ENCODE measurements at regions not wholly inside any gene's neighbourhood (a gene's known extent, or its start where the extent isn't known, plus 50 kb on each side); places are given as distances from the start of the nearest gene placed in this dataset.

DNA sequence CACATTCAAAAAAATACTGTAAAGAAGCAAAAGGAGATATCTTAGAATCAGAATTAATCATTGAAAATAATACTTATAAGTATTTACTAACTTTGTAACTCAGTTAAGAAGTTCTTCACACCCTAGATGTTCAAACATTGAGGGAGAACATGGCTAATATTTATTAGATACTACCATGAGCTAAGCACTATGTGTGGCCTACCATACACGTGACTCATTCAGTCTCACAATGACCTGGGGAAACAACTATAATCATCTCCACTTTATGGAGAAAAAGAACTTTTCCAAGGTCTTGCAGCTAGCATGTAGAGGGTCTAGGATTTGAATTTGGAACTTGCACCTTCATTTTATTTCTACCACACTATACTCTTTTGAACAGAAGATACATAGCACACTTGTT is 361.9 kb upstream of the CFAP20DC start:
- DNase-seq (ENCODE audit: low read depth): no peak
- in situ Hi-C loops (cut with HindIII; ENCODE audit: low pct_unique_long_range_greater_than_20kb, low sequenced_read_pairs): no loop called here

GRCh38 chr3:59411186-59411585 is 361.4 kb upstream of the CFAP20DC start:
- no peak for DNase-seq (ENCODE audit: low read depth)
- in situ Hi-C loops (cut with HindIII; ENCODE audit: low pct_unique_long_range_greater_than_20kb, low sequenced_read_pairs): no loop called here

DNA sequence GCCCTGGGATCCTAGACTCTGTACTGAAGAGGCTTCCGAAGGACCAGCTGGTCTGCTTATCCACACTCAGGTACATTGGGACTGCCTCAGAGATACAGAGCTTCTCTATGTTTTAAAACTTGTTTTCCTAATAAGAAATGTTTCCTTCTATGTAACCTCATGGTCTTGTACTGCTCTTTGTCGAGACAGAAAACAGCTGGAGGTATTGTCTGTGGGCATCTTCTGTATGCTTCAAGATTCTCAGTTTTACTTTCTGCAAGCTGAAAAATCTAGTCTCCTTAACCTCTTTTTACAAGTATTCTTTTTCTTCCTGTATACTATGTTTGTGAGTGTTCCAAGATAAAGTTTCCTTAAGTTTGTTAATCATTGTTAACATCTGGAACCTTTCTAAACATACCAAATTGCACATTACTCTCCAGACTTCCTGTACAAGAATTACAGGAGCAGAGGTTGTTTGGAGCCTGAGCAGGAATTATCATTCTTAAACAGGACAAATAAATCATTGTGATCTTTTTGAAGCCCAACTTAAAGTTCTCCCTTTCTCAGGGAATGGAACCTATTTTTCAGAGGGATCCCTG is 358.3 kb upstream of the CFAP20DC start:
- in situ Hi-C loops (cut with HindIII; ENCODE audit: low pct_unique_long_range_greater_than_20kb, low sequenced_read_pairs): no loop called here
- no peak for DNase-seq (ENCODE audit: low read depth)

GRCh38 chr3:59407425-59407824 is 357.6 kb upstream of the CFAP20DC start:
- DNase-seq (ENCODE audit: low read depth): no peak
- in situ Hi-C loops (cut with HindIII; ENCODE audit: low pct_unique_long_range_greater_than_20kb, low sequenced_read_pairs): no loop called here

DNA sequence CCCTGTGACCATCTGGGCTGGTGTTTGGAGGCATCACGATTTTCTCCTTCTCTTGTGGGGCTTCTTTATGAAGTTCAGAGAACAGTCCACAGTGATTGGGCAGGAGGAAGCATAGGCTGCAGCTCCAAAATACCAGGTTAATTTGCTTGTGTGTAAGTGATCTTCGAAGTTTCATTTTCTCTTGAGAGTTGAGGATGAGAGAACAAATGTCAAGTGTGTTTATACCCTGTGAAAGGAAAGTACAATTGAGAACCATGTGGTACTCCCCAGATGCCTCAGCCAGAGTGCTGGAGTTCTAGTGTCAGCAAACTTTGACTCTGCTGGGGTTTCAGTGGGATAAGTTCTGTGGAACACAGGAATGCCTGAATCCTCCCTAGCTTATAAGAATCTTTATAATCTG is 357.1 kb upstream of the CFAP20DC start:
- in situ Hi-C loops (cut with HindIII; ENCODE audit: low pct_unique_long_range_greater_than_20kb, low sequenced_read_pairs): no loop called here
- no peak for DNase-seq (ENCODE audit: low read depth)

DNA sequence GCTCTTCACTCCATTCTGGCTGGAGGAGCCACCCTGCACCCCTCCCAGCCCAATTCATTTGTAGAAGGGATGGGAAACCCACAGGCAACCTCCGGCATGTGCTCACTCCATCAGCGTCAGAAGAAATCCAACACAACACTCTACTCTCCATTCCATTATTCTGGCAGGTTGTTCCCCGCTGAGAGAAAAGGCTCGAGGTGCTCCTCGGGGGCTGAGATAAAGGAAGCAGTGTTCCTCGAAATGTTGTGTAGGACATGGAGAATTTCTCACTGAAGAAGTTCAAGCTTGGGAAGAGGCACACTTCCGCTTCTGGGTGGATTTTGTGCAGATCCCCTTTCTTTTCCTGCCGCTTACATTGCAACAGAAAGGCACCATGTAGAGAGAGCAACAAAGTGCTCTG is 355.0 kb upstream of the CFAP20DC start:
- in situ Hi-C loops (cut with HindIII; ENCODE audit: low pct_unique_long_range_greater_than_20kb, low sequenced_read_pairs): no loop called here
- DNase-seq (ENCODE audit: low read depth): no peak

DNA sequence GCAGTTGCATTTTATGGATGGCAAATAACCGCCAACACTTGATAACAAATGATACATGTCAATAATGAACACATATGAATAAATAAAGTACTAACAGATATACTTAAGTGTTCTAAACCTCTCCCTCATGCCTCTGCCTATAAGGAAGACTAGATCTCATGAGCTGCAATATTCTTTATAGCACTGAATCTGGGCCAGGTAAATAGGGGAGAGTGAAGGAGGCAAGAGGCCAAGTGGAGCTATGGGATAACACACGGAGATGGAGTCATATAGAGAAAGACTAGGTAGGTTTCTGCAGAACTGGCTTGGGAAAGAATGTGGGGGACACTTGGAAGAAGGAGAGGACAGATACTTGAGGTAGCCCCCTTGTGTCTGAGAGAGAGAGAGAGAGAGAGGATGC is 354.2 kb upstream of the CFAP20DC start:
- in situ Hi-C loops (cut with HindIII; ENCODE audit: low pct_unique_long_range_greater_than_20kb, low sequenced_read_pairs): no loop called here
- no peak for DNase-seq (ENCODE audit: low read depth)

GRCh38 chr3:59401924-59402323 is 352.1 kb upstream of the CFAP20DC start:
- DNase-seq (ENCODE audit: low read depth): no peak
- in situ Hi-C loops (cut with HindIII; ENCODE audit: low pct_unique_long_range_greater_than_20kb, low sequenced_read_pairs): no loop called here

DNA sequence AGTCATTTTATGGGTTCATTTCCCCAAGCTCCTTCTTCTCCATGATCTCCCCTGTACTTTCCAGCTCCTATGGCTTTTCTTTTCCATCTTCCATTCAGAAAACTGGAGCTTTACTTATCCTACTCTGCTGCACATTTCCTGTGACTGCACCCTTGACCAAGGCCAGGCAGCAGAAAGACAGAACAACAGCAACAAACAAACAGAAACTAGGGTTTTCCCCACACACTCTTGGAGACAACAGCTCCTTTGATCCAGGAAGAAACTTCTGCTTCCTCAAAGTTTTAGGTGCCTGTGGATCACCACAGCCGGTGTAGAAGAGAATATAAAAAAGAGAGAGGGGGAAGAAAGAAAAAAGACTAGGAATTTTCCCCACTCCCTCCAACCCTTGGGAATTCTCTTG is 342.3 kb upstream of the CFAP20DC start:
- DNase-seq (ENCODE audit: low read depth): no peak
- in situ Hi-C loops (cut with HindIII; ENCODE audit: low pct_unique_long_range_greater_than_20kb, low sequenced_read_pairs): no loop called here

- DNase-seq (ENCODE audit: low read depth): no peak
- in situ Hi-C loops (cut with HindIII; ENCODE audit: low pct_unique_long_range_greater_than_20kb, low sequenced_read_pairs): no loop called here
Observed at GRCh38 chr3:59391131-59391530, 341.3 kb upstream of the CFAP20DC start.

DNA sequence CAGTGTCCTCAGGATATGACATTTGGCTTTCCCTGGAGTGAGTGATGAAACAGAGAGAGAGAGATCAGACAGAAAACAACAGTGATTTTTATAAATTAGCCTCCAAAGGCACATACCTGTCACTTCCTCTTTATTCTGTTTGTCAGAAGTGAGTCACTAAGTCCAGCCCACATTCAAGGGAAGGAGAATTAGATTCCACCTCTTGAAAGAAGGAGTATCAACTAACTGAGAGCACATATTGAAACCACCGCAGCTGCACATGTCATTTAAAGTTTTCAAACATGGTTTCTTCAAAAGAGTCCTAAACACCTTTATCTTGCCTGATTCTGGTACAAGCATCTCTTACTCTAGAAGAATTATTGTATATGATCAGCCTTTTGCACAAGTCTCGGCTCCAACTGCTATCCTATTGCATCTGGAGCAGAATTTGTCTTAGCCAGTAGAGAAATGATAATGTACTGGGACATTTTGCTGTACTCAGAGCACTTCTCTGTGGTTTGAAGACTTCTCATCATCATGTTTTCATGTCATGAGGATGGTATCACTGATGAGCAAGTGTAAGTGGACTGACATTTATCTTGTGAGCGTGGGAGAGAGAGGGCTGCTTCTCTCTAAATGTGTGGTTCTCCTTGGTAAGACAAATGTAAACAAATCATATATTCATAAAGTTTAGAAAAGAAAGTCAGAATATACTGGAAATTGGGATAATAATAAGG is 338.9 kb upstream of the CFAP20DC start:
- no peak for DNase-seq (ENCODE audit: low read depth)
- in situ Hi-C loops (cut with HindIII; ENCODE audit: low pct_unique_long_range_greater_than_20kb, low sequenced_read_pairs): no loop called here

DNA sequence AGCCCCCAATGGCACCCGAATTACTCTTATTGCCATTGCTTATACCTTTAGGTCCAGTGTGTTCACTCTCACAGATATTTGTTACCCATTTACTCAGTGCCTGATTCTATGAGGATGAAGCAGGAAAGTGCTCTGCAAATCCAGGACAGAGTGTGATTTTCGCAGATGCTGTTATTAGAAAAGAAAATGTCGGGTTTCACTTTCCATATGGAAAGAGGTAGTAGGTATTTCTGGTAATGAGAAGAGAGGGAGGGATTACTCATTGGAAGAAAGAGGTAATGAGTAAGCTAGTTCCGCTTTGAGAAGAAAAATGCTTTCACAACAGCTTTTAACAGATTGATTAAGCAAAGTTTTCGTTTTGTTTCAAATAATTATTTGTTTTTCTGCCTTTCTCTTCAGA is 336.3 kb upstream of the CFAP20DC start:
- in situ Hi-C loops (cut with HindIII; ENCODE audit: low pct_unique_long_range_greater_than_20kb, low sequenced_read_pairs): no loop called here
- no peak for DNase-seq (ENCODE audit: low read depth)

- DNase-seq (ENCODE audit: low read depth): no peak
- in situ Hi-C loops (cut with HindIII; ENCODE audit: low pct_unique_long_range_greater_than_20kb, low sequenced_read_pairs): no loop called here
Observed at GRCh38 chr3:59385547-59385946, 335.7 kb upstream of the CFAP20DC start.

- no peak for DNase-seq (ENCODE audit: low read depth)
- in situ Hi-C loops (cut with HindIII; ENCODE audit: low pct_unique_long_range_greater_than_20kb, low sequenced_read_pairs): no loop called here
Observed at GRCh38 chr3:59381282-59381681, 331.5 kb upstream of the CFAP20DC start.

GRCh38 chr3:59380146-59380545 is 330.3 kb upstream of the CFAP20DC start:
- in situ Hi-C loops (cut with HindIII; ENCODE audit: low pct_unique_long_range_greater_than_20kb, low sequenced_read_pairs): no loop called here
- no peak for DNase-seq (ENCODE audit: low read depth)

- in situ Hi-C loops (cut with HindIII; ENCODE audit: low pct_unique_long_range_greater_than_20kb, low sequenced_read_pairs): no loop called here
- DNase-seq (ENCODE audit: low read depth): no peak
Observed at GRCh38 chr3:59374818-59375211, 325.0 kb upstream of the CFAP20DC start.

DNA sequence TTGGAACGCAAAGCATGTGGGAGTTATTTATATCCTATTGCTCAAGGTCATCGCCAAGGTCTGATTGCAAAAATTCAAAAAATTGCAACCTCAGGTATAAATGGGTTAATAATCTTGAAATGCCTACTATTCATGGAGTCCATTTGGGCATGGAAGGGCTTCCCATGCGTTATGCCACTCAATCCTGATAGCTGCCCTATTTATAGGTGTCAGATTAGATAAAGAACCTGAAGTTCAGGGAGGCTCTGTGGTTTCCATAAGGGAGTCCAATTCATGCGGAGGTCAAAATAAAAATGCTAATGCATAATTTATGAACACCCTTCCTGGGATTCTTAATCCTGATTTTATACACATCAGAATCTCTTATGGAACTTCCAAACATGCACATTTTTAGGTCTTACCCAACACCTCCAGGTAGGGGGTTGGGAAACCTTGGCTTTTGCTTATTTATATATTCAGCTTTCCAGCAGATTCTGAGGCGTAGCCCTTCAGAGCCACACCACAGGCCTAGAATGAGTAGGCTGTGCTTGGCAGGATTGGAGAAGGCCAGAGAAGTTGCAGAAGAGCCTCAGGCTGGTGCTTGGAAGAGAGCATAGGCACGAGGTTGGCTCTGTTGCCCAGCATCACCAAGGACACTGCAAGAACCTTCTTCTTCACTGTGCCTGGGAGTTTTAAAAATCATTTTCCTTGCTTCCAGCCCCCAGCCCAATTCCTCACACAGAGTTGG is 324.4 kb upstream of the CFAP20DC start:
- in situ Hi-C loops (cut with HindIII; ENCODE audit: low pct_unique_long_range_greater_than_20kb, low sequenced_read_pairs): no loop called here
- no peak for DNase-seq (ENCODE audit: low read depth)

GRCh38 chr3:59372346-59372745 is 322.5 kb upstream of the CFAP20DC start:
- in situ Hi-C loops (cut with HindIII; ENCODE audit: low pct_unique_long_range_greater_than_20kb, low sequenced_read_pairs): no loop called here
- DNase-seq (ENCODE audit: low read depth): no peak

- no peak for DNase-seq (ENCODE audit: low read depth)
- in situ Hi-C loops (cut with HindIII; ENCODE audit: low pct_unique_long_range_greater_than_20kb, low sequenced_read_pairs): no loop called here
Observed at GRCh38 chr3:59368900-59369675, 319.3 kb upstream of the CFAP20DC start.
